HG03139 (cell line): ENCODE measurements at regions not wholly inside any gene's neighbourhood (a gene's known extent, or its start where the extent isn't known, plus 50 kb on each side); places are given as distances from the start of the nearest gene placed in this dataset.

Experiments
- ATAC-seq: cut with Tn5 transposase; IDR thresholded peaks from one replicate; pipeline ENCODE4 v1.9.1; 2021; ENCODE audit not compliant: unreplicated experiment

DNA sequence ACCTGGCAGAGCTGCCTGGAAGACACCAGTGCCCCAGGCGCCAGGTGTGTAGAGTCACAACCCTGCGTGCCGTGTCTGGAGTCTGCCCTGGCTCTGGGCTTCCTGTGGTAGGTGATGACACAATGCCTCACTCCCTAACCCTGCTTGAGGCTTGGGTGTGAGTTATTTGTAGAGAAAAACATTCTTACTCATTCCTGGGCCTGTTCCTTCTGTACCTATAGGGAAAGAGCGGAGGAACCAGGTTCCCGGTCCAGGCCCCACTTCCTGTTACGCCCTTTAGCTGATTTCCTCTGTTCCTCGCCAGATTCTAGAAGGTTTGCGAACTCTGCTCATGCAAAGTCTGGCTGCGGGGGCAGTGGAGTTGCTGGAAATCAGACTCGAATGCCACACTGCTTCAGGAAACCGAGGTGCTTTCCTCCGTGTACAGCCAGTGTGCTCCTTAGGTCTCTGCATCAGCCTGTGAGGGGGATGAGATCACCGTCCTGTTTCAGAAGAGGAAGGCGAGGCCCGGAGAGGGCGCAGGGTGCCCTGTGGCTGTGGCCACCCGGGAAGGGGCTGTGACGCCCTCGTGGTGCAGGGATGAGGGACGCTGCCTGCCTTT lies 67.1 kb upstream of the DUSP22 start:
- ATAC-seq: no peak

DNA sequence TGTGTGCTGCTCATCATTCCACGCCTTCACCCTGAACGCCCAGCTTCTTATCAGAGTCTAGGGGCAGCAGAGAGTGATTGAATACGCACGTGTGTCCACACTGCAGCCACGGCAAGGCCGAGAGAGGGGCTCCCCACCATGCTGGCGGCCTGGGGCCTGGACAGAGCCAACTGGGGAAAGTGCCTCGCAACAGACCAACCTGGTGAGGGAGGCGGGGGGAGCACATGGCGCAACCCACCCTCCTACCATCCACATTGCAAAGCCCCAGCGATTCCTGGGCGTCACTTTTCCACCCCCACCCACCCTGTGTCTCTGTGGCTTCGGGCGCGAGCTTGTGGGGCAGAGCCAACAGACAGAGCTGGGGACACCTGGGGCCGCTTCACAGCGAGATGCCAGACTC lies 66.4 kb upstream of the DUSP22 start:
- no peak for ATAC-seq

DNA sequence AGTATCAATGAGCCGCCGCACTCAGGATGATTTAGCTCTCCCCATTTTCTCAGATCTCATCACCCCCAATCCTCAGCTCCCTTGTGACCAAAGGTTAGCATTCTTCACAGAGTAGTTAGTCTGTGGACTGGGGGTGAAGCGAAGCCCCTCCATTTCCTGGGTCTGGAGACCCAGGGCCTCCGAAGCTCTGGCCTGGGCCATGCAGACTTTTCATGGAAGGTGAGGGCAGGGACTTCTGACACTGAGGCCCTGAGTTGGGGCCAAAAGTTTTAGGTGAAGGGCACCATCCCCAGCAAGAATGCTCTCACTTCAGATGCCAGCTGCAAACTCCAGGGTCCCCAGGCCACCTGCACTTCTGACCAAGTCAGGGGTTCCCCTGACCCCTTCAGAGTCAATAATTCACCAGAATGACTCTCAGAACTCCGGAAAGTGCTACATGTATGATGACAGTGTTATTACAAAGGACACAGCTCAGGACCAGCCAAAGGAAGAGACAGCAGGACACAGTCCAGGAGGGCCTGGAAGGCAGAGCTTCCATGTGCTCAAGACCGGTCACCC lies 65.7 kb upstream of the DUSP22 start:
- ATAC-seq: peak; percentile 21

DNA sequence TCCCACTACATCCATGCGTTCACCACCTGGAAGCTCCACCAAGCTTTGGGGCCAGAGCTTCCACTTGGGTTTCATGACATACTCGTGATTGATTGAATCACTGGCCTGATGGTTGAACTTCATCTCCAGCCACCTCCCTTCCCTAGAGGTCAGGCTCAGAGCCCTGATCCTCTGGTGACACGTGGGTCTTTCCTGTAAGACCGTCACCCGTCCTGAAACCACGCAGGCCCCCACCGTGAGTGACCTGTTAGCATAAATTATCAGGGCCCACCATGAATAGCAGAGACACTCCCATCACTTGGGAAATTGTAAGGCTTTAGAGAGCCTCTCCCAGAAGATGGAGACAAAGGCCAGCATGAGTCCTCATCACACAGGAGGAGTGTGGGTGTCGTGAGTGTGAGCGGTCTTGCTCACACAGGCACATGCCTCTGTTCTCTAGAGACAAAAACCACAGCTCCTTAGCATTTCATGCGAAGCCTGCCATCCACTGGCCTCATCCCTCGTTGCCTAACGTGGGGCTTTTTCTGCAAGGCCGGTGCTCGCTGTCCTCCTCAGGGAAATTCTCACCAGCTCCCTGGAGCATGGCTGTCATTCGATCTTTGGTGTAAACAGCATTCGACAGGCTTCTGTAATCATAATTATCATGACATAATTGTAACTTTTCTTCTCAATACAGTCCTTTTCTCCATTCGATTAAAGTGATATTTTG lies 65.1 kb upstream of the DUSP22 start:
- peak; percentile 15 for ATAC-seq

DNA sequence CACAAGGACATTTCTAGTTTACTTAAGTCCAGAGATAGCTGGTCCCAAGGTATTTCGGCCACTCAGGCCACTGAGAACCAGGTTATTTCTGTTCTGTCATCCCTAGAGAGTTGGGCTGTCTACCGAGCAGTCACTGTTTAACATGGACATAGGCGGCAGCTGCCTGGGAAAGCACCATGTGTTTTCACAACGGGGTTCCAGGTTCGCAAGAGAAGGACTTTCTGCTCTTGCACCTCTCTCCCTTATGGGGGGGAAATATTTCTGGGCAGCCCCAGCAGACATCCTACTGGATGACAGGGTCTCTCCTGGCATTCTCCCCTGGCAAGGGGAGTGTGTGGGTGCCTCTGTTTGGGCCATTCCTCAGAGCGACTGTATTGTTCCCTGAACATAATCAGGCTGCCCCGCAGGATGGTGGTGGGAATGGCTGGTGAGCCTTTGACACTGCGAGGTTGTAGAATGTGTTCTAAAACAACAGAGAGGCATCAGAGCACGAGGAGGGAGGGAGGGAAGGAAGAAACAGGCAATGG lies 64.4 kb upstream of the DUSP22 start:
- ATAC-seq: no peak

DNA sequence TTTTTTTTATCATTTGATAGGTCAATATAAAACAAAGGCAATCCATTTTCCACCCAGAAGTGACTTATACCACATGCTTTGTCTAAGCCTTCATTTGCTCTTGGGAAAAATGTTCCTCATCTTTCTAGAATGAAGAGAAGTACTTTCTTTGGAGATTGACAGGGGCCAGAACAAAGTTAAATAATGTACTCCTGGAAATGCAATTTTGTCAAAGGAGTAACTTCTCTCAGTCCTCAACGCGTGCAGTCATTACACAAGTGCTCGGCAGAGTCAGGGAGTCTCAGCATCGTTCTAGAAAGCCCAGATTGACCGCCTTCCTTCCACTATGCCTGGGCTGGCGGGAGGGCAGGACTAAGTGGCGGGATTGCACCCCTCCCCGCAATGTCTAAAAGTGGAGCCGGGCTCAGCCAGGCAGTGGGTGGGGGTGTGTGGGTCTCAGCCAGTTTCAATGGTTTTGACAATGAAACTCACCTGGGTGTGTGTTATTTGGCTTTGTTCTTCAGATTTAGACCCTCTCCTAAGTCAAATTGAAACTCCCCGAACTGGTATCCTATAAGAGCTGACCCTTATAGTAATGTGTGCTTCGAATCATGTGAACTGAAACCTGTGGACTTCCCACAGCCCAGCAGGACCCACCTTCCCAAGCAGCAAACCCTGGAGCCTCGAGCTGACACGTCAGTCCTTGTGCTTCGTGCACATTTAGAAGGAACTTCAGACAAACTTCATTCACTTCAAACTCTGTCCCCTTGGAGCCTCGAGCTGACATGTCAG lies 63.2 kb upstream of the DUSP22 start:
- peak; percentile 27 for ATAC-seq

DNA sequence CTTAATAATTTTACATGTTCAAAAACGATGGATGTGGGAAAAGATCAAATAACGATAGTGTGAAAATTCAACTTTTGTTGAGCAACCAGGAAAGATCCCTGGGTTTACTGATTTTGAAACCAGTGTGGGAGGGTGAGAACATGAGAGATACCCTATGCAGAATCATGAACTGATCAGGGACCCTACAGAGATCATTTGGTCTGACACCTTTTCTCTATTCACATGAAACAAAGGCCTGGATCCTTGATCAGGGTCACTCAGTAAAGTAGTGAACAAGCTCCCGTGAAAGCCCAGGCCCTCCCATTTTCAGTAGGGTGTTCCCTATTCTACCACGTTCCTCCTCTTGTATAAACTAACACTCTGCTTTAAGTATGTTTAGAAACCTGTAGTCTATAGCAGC lies 60.5 kb upstream of the DUSP22 start:
- no peak for ATAC-seq

DNA sequence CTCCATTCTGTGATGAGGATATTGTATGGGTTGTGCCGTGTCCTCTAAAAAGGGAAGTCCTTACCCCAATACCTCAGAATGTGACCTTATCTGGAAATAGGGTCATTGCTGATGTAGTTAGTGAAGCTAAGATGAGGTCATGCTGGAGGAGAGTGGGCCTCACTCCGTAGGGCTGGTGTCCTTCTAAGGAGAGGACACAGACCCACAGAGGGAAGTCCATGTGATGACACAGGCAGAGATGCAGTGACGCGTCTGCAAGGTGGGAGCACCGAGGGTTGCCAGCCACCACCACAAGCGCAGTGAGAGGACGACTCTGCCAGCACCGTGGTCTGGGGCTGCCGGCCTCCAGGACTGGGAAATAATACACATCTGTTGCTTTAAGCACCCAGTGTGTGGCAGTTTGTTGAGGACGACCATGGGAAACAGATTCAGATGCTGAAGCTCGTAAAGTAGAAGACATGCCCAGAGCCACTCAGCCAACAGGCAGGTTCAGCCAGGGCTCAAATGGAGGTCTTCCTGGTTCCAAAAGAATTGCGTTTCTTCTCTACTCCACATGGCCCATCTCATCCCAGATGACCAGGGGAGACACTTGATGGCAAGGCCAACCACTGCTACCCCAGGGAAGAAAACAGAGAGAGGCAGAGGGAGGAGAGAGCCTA lies 59.2 kb upstream of the DUSP22 start:
- no peak for ATAC-seq

DNA sequence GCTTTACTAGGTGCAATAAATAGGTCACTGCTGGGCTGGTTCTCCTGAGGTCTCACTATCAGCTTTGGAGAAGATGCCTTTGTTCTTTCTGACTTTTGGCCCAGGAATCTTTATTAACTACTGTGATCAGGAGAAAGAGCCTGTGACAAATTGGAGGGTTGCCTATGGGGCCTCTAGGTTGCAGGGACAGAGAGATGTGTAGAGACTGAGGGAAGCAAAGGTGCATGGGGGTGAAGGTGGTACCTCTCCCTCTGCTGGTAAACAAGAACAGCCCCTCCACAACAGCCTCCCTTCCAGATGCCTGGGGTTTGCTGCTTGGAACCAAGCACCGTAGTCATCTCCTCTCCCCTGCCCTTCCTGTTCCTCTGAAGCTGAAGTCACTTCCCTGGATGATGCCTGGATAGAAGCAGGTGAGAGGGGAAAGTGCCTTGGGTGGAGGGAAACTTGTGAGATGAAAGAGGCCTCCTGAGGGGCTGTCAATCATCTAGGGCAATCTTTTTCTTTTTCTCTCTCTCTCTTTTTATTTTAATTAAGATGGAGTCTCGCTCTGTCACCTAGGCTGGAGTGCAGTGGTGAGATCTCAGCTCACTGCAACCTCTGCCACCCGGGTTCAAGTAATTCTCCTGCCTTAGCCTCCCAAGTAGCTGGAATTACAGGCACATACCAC lies 57.4 kb upstream of the DUSP22 start:
- ATAC-seq: no peak

DNA sequence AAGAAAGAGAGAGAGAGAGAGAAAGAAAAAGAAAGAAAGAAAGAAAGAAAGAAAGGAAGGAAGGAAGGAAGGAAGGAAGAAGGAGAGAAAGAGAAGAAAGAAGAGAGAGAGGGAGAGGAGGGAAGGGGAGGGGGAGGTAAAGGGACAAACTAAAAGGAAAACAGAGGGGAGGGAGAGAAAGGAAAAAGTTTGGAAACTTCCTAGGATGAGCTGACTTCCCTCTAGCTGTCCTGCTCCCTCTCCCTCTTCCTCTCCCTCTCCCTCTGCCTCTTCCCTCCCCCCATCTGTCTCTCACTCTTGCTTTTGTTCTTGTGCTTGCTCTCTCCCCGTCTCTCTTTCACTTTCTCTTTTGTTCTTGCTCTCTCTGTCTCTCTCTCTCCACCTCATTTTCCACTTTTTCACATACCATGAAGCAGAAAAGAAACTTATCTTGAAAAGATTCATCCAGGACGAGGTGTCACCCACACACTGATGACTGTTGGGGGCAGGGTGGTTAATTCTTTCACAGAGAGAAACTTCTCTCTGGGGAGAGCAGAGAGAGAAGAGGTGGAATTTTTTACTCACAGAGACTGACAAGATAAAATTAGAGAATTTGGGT lies 56.4 kb upstream of the DUSP22 start:
- ATAC-seq: peak; percentile 59

DNA sequence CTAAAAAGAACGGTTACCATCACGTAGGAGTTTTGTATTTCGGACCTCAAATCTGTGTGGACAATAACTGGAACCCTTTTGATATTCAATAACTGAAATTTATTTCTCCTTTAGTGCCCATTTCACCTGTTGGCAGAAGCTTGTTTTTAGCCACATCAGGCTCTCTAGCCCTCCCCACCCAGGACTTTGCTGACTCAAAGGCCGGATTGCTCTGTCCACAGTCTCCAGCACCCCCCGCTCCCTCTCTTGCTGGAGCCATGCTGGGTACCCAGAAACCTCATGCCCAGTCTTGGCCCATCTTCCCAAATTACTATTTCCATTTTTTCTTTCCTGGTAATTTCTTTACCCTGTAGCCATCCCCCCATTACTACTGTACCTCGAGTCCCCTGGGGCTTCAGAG lies 55.8 kb upstream of the DUSP22 start:
- ATAC-seq: no peak

DNA sequence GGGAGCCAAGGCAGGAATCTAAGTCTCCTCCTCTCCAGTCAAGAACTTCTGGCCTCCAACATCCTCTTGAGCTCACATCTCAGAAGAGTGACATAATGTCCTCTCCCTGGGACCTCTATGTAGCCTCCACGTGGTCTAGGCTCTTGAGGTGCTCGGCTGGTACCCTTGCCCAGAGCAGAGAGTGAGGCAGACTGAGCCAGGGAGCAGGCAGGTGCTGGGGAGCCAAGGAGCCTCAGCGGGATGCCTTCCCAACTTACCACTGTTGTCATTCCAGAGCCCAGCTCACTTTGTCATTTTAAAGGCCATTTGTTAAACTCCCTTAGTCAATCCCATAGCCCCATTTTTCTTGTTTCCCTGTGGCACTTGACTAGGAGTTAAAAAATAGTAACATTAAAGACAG lies 52.1 kb upstream of the DUSP22 start:
- no peak for ATAC-seq

DNA sequence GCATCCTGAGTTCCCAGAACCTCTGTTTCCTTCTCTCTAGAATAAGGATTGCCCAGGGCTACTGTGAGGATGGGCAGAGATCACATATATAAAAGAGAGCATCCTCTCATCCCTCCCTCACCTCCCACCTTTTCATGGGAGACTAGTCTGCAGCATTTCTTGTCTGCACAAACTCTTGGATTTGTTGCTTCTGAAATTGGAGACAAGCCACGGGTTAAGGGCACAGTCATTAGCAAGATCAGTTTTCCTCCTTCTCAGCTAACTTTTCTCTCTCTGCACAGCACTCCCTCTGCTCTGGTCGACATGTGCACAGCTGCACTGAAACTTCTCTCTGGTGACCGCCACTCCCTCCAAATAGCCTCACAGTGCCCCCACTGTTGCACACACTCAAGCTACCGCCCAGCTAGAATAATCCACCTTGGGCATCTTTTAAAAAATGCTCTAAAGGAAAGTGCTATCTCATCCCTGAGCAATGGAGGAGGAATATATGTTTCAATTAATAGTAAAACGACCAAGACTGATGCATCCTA lies 50.9 kb upstream of the DUSP22 start:
- ATAC-seq: no peak
